ENCODE measurements at regions not wholly inside any gene's neighbourhood (a gene's known extent, or its start where the extent isn't known, plus 50 kb on each side); places are given as distances from the start of the nearest gene placed in this dataset.

- intact Hi-C loops (cut with micrococcal nuclease) = no loop called here
Observed at GRCh38 chr7:25356534-25357151, 128.4 kb upstream of the NPVF start.

GRCh38 chr7:25358926-25359325 is 130.6 kb upstream of the NPVF start:
- ChIA-PET POLR2A (no interaction called here), CTCF (no interaction called here)
- Mint-ChIP-seq H3K9me3 (no peaks in the 10 kb centered on the region), H3K4me1 (ENCODE audit: low read depth) (peaks cover 4% of the 10 kb centered on the region), H3K4me3 (no peak overlapping the region), H3K27me3 (peaks cover 3% of the 10 kb centered on the region), H3K27ac (no peak overlapping the region), H3K36me3 (ENCODE audit: low read depth) (no peaks in the 10 kb centered on the region)
- no peak for TF ChIP-seq CTCF (IDR thresholded peaks at IDR 0.05)
- ATAC-seq (no peak), DNase-seq (no peak)
- intact Hi-C loops (cut with micrococcal nuclease) = no loop called here

More at GRCh38 chr7:25356534-25357151, 128.4 kb upstream of the NPVF start:
- DNase-seq (no peak), ATAC-seq (no peak)
- POLR2A ChIA-PET = no interaction called here
- Mint-ChIP-seq H3K36me3 (ENCODE audit: low read depth) (no peaks in the 10 kb centered on the region), H3K4me1 (ENCODE audit: low read depth) (peaks cover 7% of the 10 kb centered on the region), H3K27me3 (peaks cover 3% of the 10 kb centered on the region), H3K27ac (no peak overlapping the region), H3K9me3 (no peaks in the 10 kb centered on the region), H3K4me3 (no peak overlapping the region)
- TF ChIP-seq CTCF (IDR thresholded peaks at IDR 0.05) = no peak
- CTCF ChIA-PET = no interaction called here

GRCh38 chr7:25359471-25360059 is 131.3 kb upstream of the NPVF start:
- intact Hi-C loops (cut with micrococcal nuclease) = no loop called here
- no peak for ATAC-seq
- no peaks in the 10 kb centered on the region for H3K36me3 Mint-ChIP-seq (ENCODE audit: low read depth)
- no peak overlapping the region for H3K4me3 Mint-ChIP-seq
- no peak for TF ChIP-seq CTCF (IDR thresholded peaks at IDR 0.05)
- no peak for DNase-seq
- ChIA-PET CTCF (no interaction called here), POLR2A (no interaction called here)
- H3K4me1 Mint-ChIP-seq (ENCODE audit: low read depth) = no peaks in the 10 kb centered on the region
- no peak overlapping the region for H3K27ac Mint-ChIP-seq
- no peaks in the 10 kb centered on the region for H3K9me3 Mint-ChIP-seq
- peaks cover 3% of the 10 kb centered on the region for H3K27me3 Mint-ChIP-seq

- DNase-seq (no peak), ATAC-seq (no peak)
- no peaks in the 10 kb centered on the region for H3K9me3 Mint-ChIP-seq
- H3K4me3 Mint-ChIP-seq = no peak overlapping the region
- no peak for TF ChIP-seq CTCF (IDR thresholded peaks at IDR 0.05)
- intact Hi-C loops (cut with micrococcal nuclease) = no loop called here
- POLR2A ChIA-PET = no interaction called here
- CTCF ChIA-PET = interaction anchor here (0.8 kb wide), 1 partner anchor 12 kb away, joined by 3 read pairs; no protein-coding TSS in a partner anchor
- H3K27ac Mint-ChIP-seq = no peak overlapping the region
- no peaks in the 10 kb centered on the region for H3K4me1 Mint-ChIP-seq (ENCODE audit: low read depth)
- no peaks in the 10 kb centered on the region for H3K36me3 Mint-ChIP-seq (ENCODE audit: low read depth)
- peaks cover 3% of the 10 kb centered on the region for H3K27me3 Mint-ChIP-seq
Observed at GRCh38 chr7:25360451-25360850, 132.2 kb upstream of the NPVF start.

GRCh38 chr7:25361387-25361786 is 133.1 kb upstream of the NPVF start:
- CTCF ChIA-PET = interaction anchor here (0.8 kb wide), 1 partner anchor 11 kb away, joined by 3 read pairs; no protein-coding TSS in a partner anchor
- no peak for TF ChIP-seq CTCF (IDR thresholded peaks at IDR 0.05)
- POLR2A ChIA-PET = no interaction called here

More at GRCh38 chr7:25361387-25361786, 133.1 kb upstream of the NPVF start:
- Mint-ChIP-seq H3K9me3 (no peaks in the 10 kb centered on the region), H3K36me3 (ENCODE audit: low read depth) (no peaks in the 10 kb centered on the region), H3K4me3 (no peak overlapping the region), H3K27me3 (peaks cover 7% of the 10 kb centered on the region), H3K4me1 (ENCODE audit: low read depth) (no peaks in the 10 kb centered on the region), H3K27ac (no peak overlapping the region)
- intact Hi-C loops (cut with micrococcal nuclease) = no loop called here
- DNase-seq (no peak), ATAC-seq (no peak)

Measured in activated CD8-positive, alpha-beta T cell treated with anti-CD3 and anti-CD28 coated beads for 36 hours (primary cell).